ENCODE measurements at regions not wholly inside any gene's neighbourhood (a gene's known extent, or its start where the extent isn't known, plus 50 kb on each side); places are given as distances from the start of the nearest gene placed in this dataset.

DNA sequence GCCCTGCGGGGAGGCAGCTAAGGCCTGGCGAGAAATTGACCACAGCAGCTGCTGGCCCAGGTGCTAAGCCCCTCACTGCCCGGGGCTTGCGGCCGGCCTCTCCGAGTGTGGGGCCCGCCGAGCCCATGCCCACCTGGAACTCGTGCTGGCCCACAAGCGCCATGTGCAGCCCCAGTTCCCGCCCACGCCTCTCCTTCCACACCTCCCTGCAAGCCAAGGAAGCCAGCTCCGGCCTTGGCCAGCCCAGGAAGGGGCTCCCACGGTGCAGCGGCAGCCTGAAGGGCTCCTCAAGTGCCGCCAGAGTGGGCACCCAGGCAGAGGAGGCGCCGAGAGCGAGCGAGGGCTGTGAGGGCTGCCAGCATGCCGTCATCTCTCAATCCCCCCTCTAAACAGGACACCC is 304.6 kb upstream of the FAM98A start:
- TF ChIP-seq, protein P1, sequence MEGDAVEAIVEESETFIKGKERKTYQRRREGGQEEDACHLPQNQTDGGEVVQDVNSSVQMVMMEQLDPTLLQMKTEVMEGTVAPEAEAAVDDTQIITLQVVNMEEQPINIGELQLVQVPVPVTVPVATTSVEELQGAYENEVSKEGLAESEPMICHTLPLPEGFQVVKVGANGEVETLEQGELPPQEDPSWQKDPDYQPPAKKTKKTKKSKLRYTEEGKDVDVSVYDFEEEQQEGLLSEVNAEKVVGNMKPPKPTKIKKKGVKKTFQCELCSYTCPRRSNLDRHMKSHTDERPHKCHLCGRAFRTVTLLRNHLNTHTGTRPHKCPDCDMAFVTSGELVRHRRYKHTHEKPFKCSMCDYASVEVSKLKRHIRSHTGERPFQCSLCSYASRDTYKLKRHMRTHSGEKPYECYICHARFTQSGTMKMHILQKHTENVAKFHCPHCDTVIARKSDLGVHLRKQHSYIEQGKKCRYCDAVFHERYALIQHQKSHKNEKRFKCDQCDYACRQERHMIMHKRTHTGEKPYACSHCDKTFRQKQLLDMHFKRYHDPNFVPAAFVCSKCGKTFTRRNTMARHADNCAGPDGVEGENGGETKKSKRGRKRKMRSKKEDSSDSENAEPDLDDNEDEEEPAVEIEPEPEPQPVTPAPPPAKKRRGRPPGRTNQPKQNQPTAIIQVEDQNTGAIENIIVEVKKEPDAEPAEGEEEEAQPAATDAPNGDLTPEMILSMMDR (IDR thresholded peaks at IDR 0.05; ENCODE audit: insufficient read depth, low read length, poor library complexity, severe bottlenecking) = no peak
- no peak for TF ChIP-seq EZH2phosphoT487 (conservative IDR thresholded peaks at IDR 0.05; ENCODE audit: low read length)

Data from SU-DHL-6 (cell line).